ENCODE measurements at regions not wholly inside any gene's neighbourhood (a gene's known extent, or its start where the extent isn't known, plus 50 kb on each side); places are given as distances from the start of the nearest gene placed in this dataset.

DNA sequence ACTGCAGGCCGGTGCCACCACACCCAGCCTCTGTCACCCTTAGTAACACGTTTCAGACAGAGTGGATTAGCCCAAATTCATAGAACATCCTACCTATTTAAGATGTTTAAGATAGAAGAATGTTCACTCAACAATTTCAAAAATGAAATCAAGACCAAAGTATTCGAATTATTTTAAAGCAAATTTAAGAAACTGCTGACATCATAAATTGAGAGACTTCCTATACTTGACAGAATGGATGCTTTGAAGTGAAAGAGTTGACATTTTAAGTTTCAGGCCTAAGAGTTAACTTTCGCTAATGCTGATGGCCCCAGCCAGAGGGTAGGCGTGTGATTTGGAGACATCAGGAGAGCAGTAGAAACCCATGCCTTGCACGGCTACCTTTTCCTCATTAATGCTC lies 271.9 kb downstream of the SS18 start:
- no peak for TF ChIP-seq POLR2A (IDR thresholded peaks at IDR 0.05; ENCODE audit: low read depth, low read length)
- TF ChIP-seq POLR2AphosphoS5 (IDR thresholded peaks at IDR 0.05; ENCODE audit: low read depth, low read length) = no peak

Data from GM12892 (cell line).